B cell (primary cell): ENCODE measurements at regions not wholly inside any gene's neighbourhood (a gene's known extent, or its start where the extent isn't known, plus 50 kb on each side); places are given as distances from the start of the nearest gene placed in this dataset.

ENCODE experiments used
- EZH2 ChIP-seq: IDR thresholded peaks from 2 replicates; pipeline ENCODE4 v1.6.1; 2012; ENCODE audit warnings: borderline replicate concordance, low read depth, mild to moderate bottlenecking, moderate library complexity, low read length; ENCODE audit not compliant: insufficient read depth, poor library complexity, severe bottlenecking
- TF ChIP-seq, protein P1 (sequence below): fragments of 200-600 bp; IDR thresholded peaks from one replicate; pipeline ENCODE4 v1.8.0; 2022; ENCODE audit warnings: antibody characterized with exemption, mild to moderate bottlenecking

DNA sequence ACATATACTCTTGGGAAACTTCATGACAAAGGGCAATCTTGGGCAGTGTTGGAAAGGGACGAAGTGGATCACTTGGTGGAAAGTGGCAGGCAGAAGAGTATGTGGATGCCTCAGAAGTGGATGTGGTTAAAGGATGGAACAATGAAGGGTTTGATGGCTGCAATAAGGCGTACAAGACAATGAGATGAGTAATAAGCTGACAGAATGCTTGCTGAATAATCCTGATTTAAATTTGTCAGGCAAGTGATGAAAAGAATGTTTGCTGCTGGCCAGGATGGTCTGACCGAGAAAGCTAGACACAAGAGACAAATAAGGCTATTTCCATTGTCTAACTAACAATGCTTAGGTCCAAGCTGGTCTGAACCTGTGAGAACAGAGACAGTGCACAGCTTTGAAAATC lies 61.6 kb upstream of the CEP85L start:
- TF ChIP-seq, protein P1, sequence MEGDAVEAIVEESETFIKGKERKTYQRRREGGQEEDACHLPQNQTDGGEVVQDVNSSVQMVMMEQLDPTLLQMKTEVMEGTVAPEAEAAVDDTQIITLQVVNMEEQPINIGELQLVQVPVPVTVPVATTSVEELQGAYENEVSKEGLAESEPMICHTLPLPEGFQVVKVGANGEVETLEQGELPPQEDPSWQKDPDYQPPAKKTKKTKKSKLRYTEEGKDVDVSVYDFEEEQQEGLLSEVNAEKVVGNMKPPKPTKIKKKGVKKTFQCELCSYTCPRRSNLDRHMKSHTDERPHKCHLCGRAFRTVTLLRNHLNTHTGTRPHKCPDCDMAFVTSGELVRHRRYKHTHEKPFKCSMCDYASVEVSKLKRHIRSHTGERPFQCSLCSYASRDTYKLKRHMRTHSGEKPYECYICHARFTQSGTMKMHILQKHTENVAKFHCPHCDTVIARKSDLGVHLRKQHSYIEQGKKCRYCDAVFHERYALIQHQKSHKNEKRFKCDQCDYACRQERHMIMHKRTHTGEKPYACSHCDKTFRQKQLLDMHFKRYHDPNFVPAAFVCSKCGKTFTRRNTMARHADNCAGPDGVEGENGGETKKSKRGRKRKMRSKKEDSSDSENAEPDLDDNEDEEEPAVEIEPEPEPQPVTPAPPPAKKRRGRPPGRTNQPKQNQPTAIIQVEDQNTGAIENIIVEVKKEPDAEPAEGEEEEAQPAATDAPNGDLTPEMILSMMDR, result no peak
- no peak for TF ChIP-seq EZH2
